IgD-negative memory B cell (primary cell): ENCODE measurements at regions not wholly inside any gene's neighbourhood (a gene's known extent, or its start where the extent isn't known, plus 50 kb on each side); places are given as distances from the start of the nearest gene placed in this dataset.
A peak's percentile ranks its signal among the peaks of the same experiment; 100 is the strongest.
"Not testable (repeated sequence)": the region's sequence is repeated elsewhere in the genome, so short reads cannot be mapped to it uniquely, and the experiment has no call there.

Source experiments
- H3K27ac Mint-ChIP-seq, 3 donors: one replicate each; pipeline ENCODE4 v1.8.0; 2020 to 2022; ENCODE audit warnings: mild to moderate bottlenecking in 3 of 3, mixed read lengths in 3 of 3, moderate library complexity in 1 of 3
- H3K27me3 Mint-ChIP-seq: one replicate; pipeline ENCODE4 v1.8.0; 2021; ENCODE audit warnings: mixed read lengths
- H3K36me3 Mint-ChIP-seq: one replicate; pipeline ENCODE4 v1.8.0; 2020; ENCODE audit warnings: mild to moderate bottlenecking, mixed read lengths
- H3K4me1 Mint-ChIP-seq, 3 donors: one replicate each; pipeline ENCODE4 v1.8.0; 2020 to 2022; ENCODE audit warnings: mixed read lengths in 3 of 3, mild to moderate bottlenecking in 1 of 3
- H3K4me3 Mint-ChIP-seq, 4 donors: one replicate each; pipeline ENCODE4 v1.8.0; 2020 to 2022; ENCODE audit warnings: mild to moderate bottlenecking in 4 of 4, mixed read lengths in 4 of 4, moderate library complexity in 3 of 4
- H3K9me3 Mint-ChIP-seq, 3 donors: one replicate each; pipeline ENCODE4 v1.8.0; 2020 to 2021; ENCODE audit warnings: mixed read lengths in 3 of 3, mild to moderate bottlenecking in 1 of 3

GRCh38 chr4:14132301-14132700 is 504.8 kb upstream of the BOD1L1 start:
- Mint-ChIP-seq H3K9me3 (no peaks in the 10 kb centered on the region), H3K36me3 (no peaks in the 10 kb centered on the region), H3K4me3 (no peak overlapping the region), H3K27ac (no peak overlapping the region), H3K27me3 (no peaks in the 10 kb centered on the region), H3K4me1 (peaks cover 0 to 6% (median 5%) of the 10 kb centered on the region in 3 donors)

- Mint-ChIP-seq H3K9me3 (no peaks in the 10 kb centered on the region), H3K4me3 (no peak overlapping the region), H3K4me1 (no peaks in the 10 kb centered on the region), H3K36me3 (no peaks in the 10 kb centered on the region), H3K27me3 (no peaks in the 10 kb centered on the region), H3K27ac (no peak overlapping the region)
These were observed 510.6 kb upstream of the BOD1L1 start for GRCh38 chr4:14138106-14138505.

GRCh38 chr4:14143892-14144291 is 516.4 kb upstream of the BOD1L1 start:
- Mint-ChIP-seq H3K27ac (no peak overlapping the region), H3K4me1 (peaks cover 3 to 5% (median 4%) of the 10 kb centered on the region in 3 donors), H3K36me3 (no peaks in the 10 kb centered on the region), H3K27me3 (no peaks in the 10 kb centered on the region), H3K4me3 (no peak overlapping the region), H3K9me3 (no peaks in the 10 kb centered on the region)

- no peaks in the 10 kb centered on the region for H3K27me3 Mint-ChIP-seq
- no peaks in the 10 kb centered on the region for H3K9me3 Mint-ChIP-seq
- peaks cover 18 to 25% (median 21%) of the 10 kb centered on the region in 3 donors for H3K4me1 Mint-ChIP-seq
- H3K4me3 Mint-ChIP-seq = peak overlapping the region in 1 of 4 donors; percentile 2
- H3K27ac Mint-ChIP-seq = no peak overlapping the region
- no peaks in the 10 kb centered on the region for H3K36me3 Mint-ChIP-seq
These were observed 521.9 kb upstream of the BOD1L1 start for GRCh38 chr4:14149176-14150053.

GRCh38 chr4:14151101-14151500 is 523.6 kb upstream of the BOD1L1 start:
- Mint-ChIP-seq H3K4me1 (peaks cover 21 to 28% (median 22%) of the 10 kb centered on the region in 3 donors), H3K36me3 (peaks cover 3% of the 10 kb centered on the region), H3K27ac (no peak overlapping the region), H3K4me3 (no peak overlapping the region), H3K27me3 (no peaks in the 10 kb centered on the region), H3K9me3 (no peaks in the 10 kb centered on the region)

- H3K36me3 Mint-ChIP-seq = peaks cover 3% of the 10 kb centered on the region
- H3K4me1 Mint-ChIP-seq = peaks cover 23 to 34% (median 23%) of the 10 kb centered on the region in 3 donors
- no peak overlapping the region for H3K27ac Mint-ChIP-seq
- H3K9me3 Mint-ChIP-seq = no peaks in the 10 kb centered on the region
- H3K27me3 Mint-ChIP-seq = no peaks in the 10 kb centered on the region
- no peak overlapping the region for H3K4me3 Mint-ChIP-seq
These were observed 525.5 kb upstream of the BOD1L1 start for GRCh38 chr4:14152834-14153519.

- Mint-ChIP-seq H3K36me3 (peaks cover 3% of the 10 kb centered on the region), H3K27ac (no peak overlapping the region), H3K4me1 (peaks cover 11 to 24% (median 17%) of the 10 kb centered on the region in 3 donors), H3K4me3 (no peak overlapping the region), H3K9me3 (no peaks in the 10 kb centered on the region), H3K27me3 (no peaks in the 10 kb centered on the region)
These were observed 528.3 kb upstream of the BOD1L1 start for GRCh38 chr4:14155803-14156202.

GRCh38 chr4:14157262-14157661 is 529.7 kb upstream of the BOD1L1 start:
- peak overlapping the region in 1 of 4 donors; percentile 24 for H3K4me3 Mint-ChIP-seq
- no peaks in the 10 kb centered on the region for H3K27me3 Mint-ChIP-seq
- peaks cover 11 to 23% (median 17%) of the 10 kb centered on the region in 3 donors for H3K4me1 Mint-ChIP-seq
- H3K27ac Mint-ChIP-seq = no peak overlapping the region
- peaks cover 3% of the 10 kb centered on the region for H3K36me3 Mint-ChIP-seq
- no peaks in the 10 kb centered on the region for H3K9me3 Mint-ChIP-seq

GRCh38 chr4:14165222-14165920 is 537.8 kb upstream of the BOD1L1 start:
- Mint-ChIP-seq H3K4me3 (peak overlapping the region; percentile 81 to 92 (median 89)), H3K27ac (peak overlapping the region; percentile 53 to 82 (median 56))

GRCh38 chr4:14167876-14168510 is 540.5 kb upstream of the BOD1L1 start:
- H3K4me1 Mint-ChIP-seq = peaks cover 22 to 41% (median 28%) of the 10 kb centered on the region in 3 donors
- no peaks in the 10 kb centered on the region for H3K27me3 Mint-ChIP-seq
- peaks cover 4% of the 10 kb centered on the region for H3K36me3 Mint-ChIP-seq
- H3K4me3 Mint-ChIP-seq = peak overlapping the region in 3 of 4 donors; percentile 26 to 64 (median 42)
- peaks cover 0 to 1% (median 0%) of the 10 kb centered on the region in 3 donors for H3K9me3 Mint-ChIP-seq
- peak overlapping the region in 2 of 3 donors; percentile 39 to 50 for H3K27ac Mint-ChIP-seq

More at GRCh38 chr4:14165222-14165920, 537.8 kb upstream of the BOD1L1 start:
- Mint-ChIP-seq H3K27me3 (no peaks in the 10 kb centered on the region), H3K4me1 (peaks cover 20 to 43% (median 24%) of the 10 kb centered on the region in 3 donors), H3K9me3 (peaks cover 0 to 1% (median 0%) of the 10 kb centered on the region in 3 donors), H3K36me3 (peaks cover under 1% of the 10 kb centered on the region)

- no peak overlapping the region for H3K27ac Mint-ChIP-seq
- peak overlapping the region in 1 of 4 donors; percentile 22 for H3K4me3 Mint-ChIP-seq
- peaks cover 0 to 1% (median 0%) of the 10 kb centered on the region in 3 donors for H3K9me3 Mint-ChIP-seq
- H3K4me1 Mint-ChIP-seq = peaks cover 24 to 42% (median 29%) of the 10 kb centered on the region in 3 donors
- H3K36me3 Mint-ChIP-seq = peaks cover 4% of the 10 kb centered on the region
- H3K27me3 Mint-ChIP-seq = no peaks in the 10 kb centered on the region
These were observed 541.4 kb upstream of the BOD1L1 start for GRCh38 chr4:14168919-14169318.

- Mint-ChIP-seq H3K9me3 (peaks cover 0 to 1% (median 0%) of the 10 kb centered on the region in 3 donors), H3K4me3 (no peak overlapping the region), H3K36me3 (peaks cover 5% of the 10 kb centered on the region), H3K27ac (peak overlapping the region in 1 of 3 donors; percentile 84), H3K4me1 (peaks cover 29 to 40% (median 29%) of the 10 kb centered on the region in 3 donors), H3K27me3 (no peaks in the 10 kb centered on the region)
These were observed 541.9 kb upstream of the BOD1L1 start for GRCh38 chr4:14169460-14169859.

- Mint-ChIP-seq H3K4me1 (peaks cover 32 to 43% (median 33%) of the 10 kb centered on the region in 3 donors), H3K27ac (peak overlapping the region in 1 of 3 donors; percentile 84)
- H3K36me3 Mint-ChIP-seq, H3K27me3 Mint-ChIP-seq, H3K9me3 Mint-ChIP-seq, H3K4me3 Mint-ChIP-seq: not testable (repeated sequence)
These were observed 542.4 kb upstream of the BOD1L1 start for GRCh38 chr4:14169940-14170339.

- Mint-ChIP-seq H3K27me3 (no peaks in the 10 kb centered on the region), H3K4me3 (peak overlapping the region in 1 of 4 donors; percentile 4), H3K4me1 (peaks cover 44 to 71% (median 63%) of the 10 kb centered on the region in 3 donors), H3K9me3 (no peaks in the 10 kb centered on the region), H3K27ac (peak overlapping the region in 2 of 3 donors; percentile 92 to 94), H3K36me3 (peaks cover 1% of the 10 kb centered on the region)
These were observed 549.1 kb upstream of the BOD1L1 start for GRCh38 chr4:14176613-14177012.
